SK-N-SH (cell line): ENCODE measurements at regions not wholly inside any gene's neighbourhood (a gene's known extent, or its start where the extent isn't known, plus 50 kb on each side); places are given as distances from the start of the nearest gene placed in this dataset.

Experiments
- CTCF ChIA-PET: fragments of 300-600, 350-600 bp; formaldehyde crosslinking; extraction: SDS; loops from one replicate; lab custom pipeline; 2021; lab: Yijun Ruan, JAX
- POLR2A ChIA-PET: fragments of 350-600 bp; sonication (Branson Sonifier 250); formaldehyde crosslinking; extraction: SDS; loops from one replicate; lab custom pipeline; 2020; ENCODE audit warnings: antibody characterized with exemption, inconsistent platforms; lab: Yijun Ruan, JAX
- DNase-seq: peaks from one replicate; pipeline ENCODE4 v3.0.0; 2012
- H2AFZ ChIP-seq: fragments of 200-600 bp; sonication (generic); 2 replicates; pipeline ENCODE4 v1.8.1; 2016; ENCODE audit warnings: antibody characterized with exemption, mild to moderate bottlenecking, low read depth
- H3F3A ChIP-seq: fragments of 200-600 bp; sonication (generic); replicated peaks from 2 replicates; pipeline ENCODE3; 2016; ENCODE audit warnings: antibody characterized with exemption, mild to moderate bottlenecking; ENCODE audit not compliant: insufficient read depth
- H3K27ac ChIP-seq, 2 experiments: fragments of 200-500 bp in 1 of 2; fragments of 200-600 bp in 1 of 2; sonication (Bioruptor generic) in 1 of 2; sonication (generic), shearing (Covaris generic) in 1 of 2; 2 replicates each; pipeline versions ENCODE4 v1.5.1 to v1.6.1; 2014 to 2016; ENCODE audit warnings: low read depth in 2 of 2, inconsistent platforms in 1 of 2, low read length in 1 of 2, mild to moderate bottlenecking in 1 of 2, mixed read lengths in 1 of 2
- H3K27me3 ChIP-seq: fragments of 200-600 bp; sonication (generic), shearing (Covaris generic); 2 replicates; pipeline ENCODE4 v1.6.1; 2016; ENCODE audit warnings: mixed run types; ENCODE audit not compliant: insufficient read depth
- H3K36me3 ChIP-seq, 2 experiments: fragments of 200-500 bp in 1 of 2; fragments of 200-600 bp in 1 of 2; sonication (Bioruptor generic) in 1 of 2; sonication (generic) in 1 of 2; replicated peaks in 1 of 2; 2 replicates each; pipeline versions ENCODE3 to v1.5.1; 2014 to 2016; ENCODE audit warnings: low read length in 1 of 2, mild to moderate bottlenecking in 1 of 2; ENCODE audit not compliant: insufficient read depth in 2 of 2, control insufficient read depth in 1 of 2
- H3K4me1 ChIP-seq, 2 experiments: fragments of 200-500 bp in 1 of 2; fragments of 200-600 bp in 1 of 2; sonication (Bioruptor generic) in 1 of 2; sonication (generic), shearing (Covaris generic) in 1 of 2; 2 replicates each; pipeline versions ENCODE4 v1.5.1 to v1.6.1; 2014 to 2016; ENCODE audit warnings: low read depth in 1 of 2, low read length in 1 of 2, mixed run types in 1 of 2; ENCODE audit not compliant: insufficient read depth in 2 of 2, control insufficient read depth in 1 of 2
- H3K4me2 ChIP-seq: fragments of 200-600 bp; sonication (generic), shearing (Covaris generic); 2 replicates; pipeline ENCODE4 v1.6.1; 2017; ENCODE audit warnings: mixed run types
- H3K4me3 ChIP-seq, 2 experiments: fragments of 200-500 bp in 1 of 2; fragments of 200-600 bp in 1 of 2; sonication (Bioruptor generic) in 1 of 2; sonication (generic), shearing (Covaris generic) in 1 of 2; 2 replicates each; pipeline versions ENCODE4 v1.5.1 to v1.8.1; 2014 to 2016; ENCODE audit warnings: low read depth in 2 of 2, inconsistent platforms in 1 of 2, low read length in 1 of 2, mild to moderate bottlenecking in 1 of 2, mixed read lengths in 1 of 2, moderate library complexity in 1 of 2
- H3K79me2 ChIP-seq: fragments of 200-600 bp; sonication (generic); 2 replicates; pipeline ENCODE4 v1.8.1; 2017; ENCODE audit warnings: mild to moderate bottlenecking; ENCODE audit not compliant: insufficient read depth
- H3K9ac ChIP-seq: fragments of 200-600 bp; sonication (generic); 2 replicates; pipeline ENCODE4 v1.6.1; 2017; ENCODE audit warnings: mixed run types
- H3K9me2 ChIP-seq: fragments of 200-600 bp; sonication (generic); 2 replicates; pipeline ENCODE4 v1.6.1; 2017; ENCODE audit warnings: mixed run types
- H3K9me3 ChIP-seq: fragments of 200-600 bp; sonication (generic); 2 replicates; pipeline ENCODE4 v1.6.1; 2017; ENCODE audit warnings: mixed run types, mild to moderate bottlenecking, moderate library complexity
- H4K20me1 ChIP-seq: fragments of 200-600 bp; sonication (generic); 2 replicates; pipeline ENCODE4 v1.6.1; 2017; ENCODE audit warnings: mild to moderate bottlenecking, mixed run types; ENCODE audit not compliant: insufficient read depth
- ELF1 ChIP-seq: IDR thresholded peaks from 2 replicates; pipeline ENCODE4 v1.4.0; 2012
- FOXJ3 ChIP-seq: sonication (generic); formaldehyde crosslinking; IDR thresholded peaks from 2 replicates; pipeline ENCODE4 v1.5.1; 2020; ENCODE audit warnings: mild to moderate bottlenecking, missing genetic modification reagents
- GABPA ChIP-seq: IDR thresholded peaks from 2 replicates; pipeline ENCODE4 v1.4.0; 2012; ENCODE audit warnings: low read depth, mild to moderate bottlenecking
- GATA2 ChIP-seq: sonication (generic); formaldehyde crosslinking; IDR thresholded peaks from 2 replicates; pipeline ENCODE4 v1.5.0; 2020; ENCODE audit warnings: mild to moderate bottlenecking, missing genetic modification reagents
- JUND ChIP-seq: IDR thresholded peaks from 2 replicates; pipeline ENCODE4 v1.4.0; 2012
- MEF2A ChIP-seq: IDR thresholded peaks from 2 replicates; pipeline ENCODE4 v1.4.0; 2012; ENCODE audit warnings: low read depth, borderline replicate concordance
- PBX3 ChIP-seq: IDR thresholded peaks from 2 replicates; pipeline ENCODE4; 2012
- POLR2AphosphoS5 ChIP-seq: IDR thresholded peaks from 2 replicates; pipeline ENCODE4 v1.6.1; 2012; ENCODE audit warnings: low read depth, low read length
- RAD21 ChIP-seq: IDR thresholded peaks from 2 replicates; pipeline ENCODE4 v1.6.1; 2012; ENCODE audit warnings: mild to moderate bottlenecking, low read length
- REST ChIP-seq: IDR thresholded peaks from 2 replicates; pipeline ENCODE4 v1.6.1; 2012; ENCODE audit warnings: mild to moderate bottlenecking, low read depth, low read length, moderate library complexity
- RFX5 ChIP-seq: IDR thresholded peaks from 2 replicates; pipeline ENCODE4 v1.6.1; 2012; ENCODE audit warnings: mild to moderate bottlenecking, improper control_type of control experiment, low read length
- RXRA ChIP-seq: IDR thresholded peaks from 2 replicates; pipeline ENCODE4 v1.4.0; 2012; ENCODE audit warnings: low read depth, mild to moderate bottlenecking, borderline replicate concordance
- WGBS: methylation state at CpG from one replicate; pipeline ENCODE4 v1.1.6; 2017; ENCODE audit warnings: low lambda C conversion rate; 5-methylcytosine and 5-hydroxymethylcytosine counted together
- TF ChIP-seq, protein P1 (sequence below): fragments of 150-350 bp; IDR thresholded peaks from 2 replicates; pipeline ENCODE4 v1.6.1; 2016; ENCODE audit warnings: mild to moderate bottlenecking, low read depth, low read length
- TF ChIP-seq, protein P2 (sequence below): fragments of 150-350 bp; IDR thresholded peaks from 2 replicates; pipeline ENCODE4 v1.6.1; 2017; ENCODE audit warnings: antibody characterized with exemption, low read length, low read depth, borderline replicate concordance

GRCh38 chr5:165779505-165779904 is 2274.1 kb downstream of the MAT2B start:
- WGBS: 0% methylated on average over 1 of the region's 1 CpG
- no peak overlapping the region for H3K4me3 ChIP-seq
- H3K4me2 ChIP-seq: no peak overlapping the region
- H3K4me1 ChIP-seq: no peaks in the 10 kb centered on the region
- no peaks in the 10 kb centered on the region for H3K27me3 ChIP-seq
- no peak overlapping the region for H3K9ac ChIP-seq
- H3K27ac ChIP-seq: no peak overlapping the region
- TF ChIP-seq, protein P1, sequence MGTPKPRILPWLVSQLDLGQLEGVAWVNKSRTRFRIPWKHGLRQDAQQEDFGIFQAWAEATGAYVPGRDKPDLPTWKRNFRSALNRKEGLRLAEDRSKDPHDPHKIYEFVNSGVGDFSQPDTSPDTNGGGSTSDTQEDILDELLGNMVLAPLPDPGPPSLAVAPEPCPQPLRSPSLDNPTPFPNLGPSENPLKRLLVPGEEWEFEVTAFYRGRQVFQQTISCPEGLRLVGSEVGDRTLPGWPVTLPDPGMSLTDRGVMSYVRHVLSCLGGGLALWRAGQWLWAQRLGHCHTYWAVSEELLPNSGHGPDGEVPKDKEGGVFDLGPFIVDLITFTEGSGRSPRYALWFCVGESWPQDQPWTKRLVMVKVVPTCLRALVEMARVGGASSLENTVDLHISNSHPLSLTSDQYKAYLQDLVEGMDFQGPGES: no peak
- TF ChIP-seq MEF2A (no peak), POLR2AphosphoS5 (no peak), RAD21 (no peak), GATA2 (CRISPR knock-in tag) (no peak), REST (no peak), GABPA (no peak), FOXJ3 (CRISPR knock-in tag) (no peak), RXRA (no peak), RFX5 (no peak), JUND (no peak), PBX3 (no peak), ELF1 (no peak)
- TF ChIP-seq, protein P2, sequence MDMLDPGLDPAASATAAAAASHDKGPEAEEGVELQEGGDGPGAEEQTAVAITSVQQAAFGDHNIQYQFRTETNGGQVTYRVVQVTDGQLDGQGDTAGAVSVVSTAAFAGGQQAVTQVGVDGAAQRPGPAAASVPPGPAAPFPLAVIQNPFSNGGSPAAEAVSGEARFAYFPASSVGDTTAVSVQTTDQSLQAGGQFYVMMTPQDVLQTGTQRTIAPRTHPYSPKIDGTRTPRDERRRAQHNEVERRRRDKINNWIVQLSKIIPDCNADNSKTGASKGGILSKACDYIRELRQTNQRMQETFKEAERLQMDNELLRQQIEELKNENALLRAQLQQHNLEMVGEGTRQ: no peak
- no peaks in the 10 kb centered on the region for H3K36me3 ChIP-seq
- no peak overlapping the region for H2AFZ ChIP-seq
- no peaks in the 10 kb centered on the region for H4K20me1 ChIP-seq
- DNase-seq: no peak
- H3K9me3 ChIP-seq: no peaks in the 10 kb centered on the region
- H3K79me2 ChIP-seq: no peaks in the 10 kb centered on the region
- ChIA-PET CTCF (no interaction called here), POLR2A (no interaction called here)
- H3F3A ChIP-seq: no peaks in the 10 kb centered on the region
- no peaks in the 10 kb centered on the region for H3K9me2 ChIP-seq
